ENCODE measurements at regions not wholly inside any gene's neighbourhood (a gene's known extent, or its start where the extent isn't known, plus 50 kb on each side); places are given as distances from the start of the nearest gene placed in this dataset.

- no peak for TF ChIP-seq CTCF (IDR thresholded peaks at IDR 0.05)
- no peak for TF ChIP-seq POLR2A (IDR thresholded peaks at IDR 0.05)
Observed at GRCh38 chr4:20065952-20066351, 185.8 kb upstream of the SLIT2 start.
